DOHH2 (cell line): ENCODE measurements at regions not wholly inside any gene's neighbourhood (a gene's known extent, or its start where the extent isn't known, plus 50 kb on each side); places are given as distances from the start of the nearest gene placed in this dataset.

Experiments used
- H3F3A ChIP-seq: fragments of 200-600 bp; sonication (generic), shearing (Covaris generic); 2 replicates; pipeline ENCODE4 v1.6.0; 2016; ENCODE audit warnings: antibody characterized with exemption, mild to moderate bottlenecking; ENCODE audit not compliant: control insufficient read depth, insufficient read depth
- H3K27ac ChIP-seq: fragments of 200-600 bp; sonication (generic); 2 replicates; pipeline ENCODE4 v1.5.1; 2014; ENCODE audit warnings: low read depth, mild to moderate bottlenecking, low read length, moderate library complexity
- H3K27me3 ChIP-seq: fragments of 200-600 bp; sonication (generic); 2 replicates; pipeline ENCODE4 v1.6.1; 2014; ENCODE audit warnings: mild to moderate bottlenecking, low read length, mixed read lengths; ENCODE audit not compliant: control insufficient read depth
- H3K36me3 ChIP-seq: fragments of 200-600 bp; sonication (generic); 2 replicates; pipeline ENCODE4 v1.6.1; 2014; ENCODE audit warnings: mild to moderate bottlenecking, low read length, moderate library complexity, mixed read lengths; ENCODE audit not compliant: control insufficient read depth
- H3K4me1 ChIP-seq: fragments of 200-600 bp; sonication (generic); 2 replicates; pipeline ENCODE4 v1.6.1; 2014; ENCODE audit warnings: mild to moderate bottlenecking, low read length, mixed read lengths; ENCODE audit not compliant: control insufficient read depth
- H3K4me2 ChIP-seq: fragments of 200-600 bp; sonication (generic); 2 replicates; pipeline ENCODE4 v1.6.0; 2014; ENCODE audit warnings: mild to moderate bottlenecking, low read length, moderate library complexity
- H3K4me3 ChIP-seq: fragments of 200-600 bp; sonication (generic); 2 replicates; pipeline ENCODE4 v1.5.1; 2014; ENCODE audit warnings: mild to moderate bottlenecking, low read length, mixed read lengths
- H3K79me2 ChIP-seq: fragments of 200-600 bp; sonication (generic); 2 replicates; pipeline ENCODE4 v1.6.1; 2014; ENCODE audit warnings: mild to moderate bottlenecking, low read length, mixed read lengths; ENCODE audit not compliant: control insufficient read depth
- H3K9me2 ChIP-seq: fragments of 200-600 bp; sonication (generic); replicated peaks from 2 replicates; pipeline ENCODE4 v1.6.1; 2014; ENCODE audit warnings: mild to moderate bottlenecking, low read length, mixed read lengths; ENCODE audit not compliant: control insufficient read depth
- H3K9me3 ChIP-seq: fragments of 200-600 bp; sonication (generic); 2 replicates; pipeline ENCODE4 v1.6.1; 2014; ENCODE audit warnings: antibody characterized with exemption, low read length, mixed read lengths; ENCODE audit not compliant: control insufficient read depth, insufficient read depth
- H4K20me1 ChIP-seq: fragments of 200-600 bp; sonication (generic); 2 replicates; pipeline ENCODE4 v1.6.0; 2014; ENCODE audit warnings: low read depth, mild to moderate bottlenecking, antibody characterized with exemption, low read length, moderate library complexity; ENCODE audit not compliant: control insufficient read depth, insufficient read depth
- EZH2phosphoT487 ChIP-seq: fragments of 200-600 bp; sonication (generic); IDR thresholded peaks from 2 replicates; pipeline ENCODE4 v1.6.1; 2017; ENCODE audit warnings: borderline replicate concordance, mild to moderate bottlenecking, antibody characterized with exemption, low read length, moderate library complexity, mixed read lengths
- TF ChIP-seq, protein P1 (sequence below): fragments of 200-600 bp; sonication (generic); IDR thresholded peaks from one replicate; pipeline ENCODE4 v1.5.1; 2014; ENCODE audit warnings: antibody characterized with exemption, mild to moderate bottlenecking, low read depth, low read length; ENCODE audit not compliant: poor library complexity, severe bottlenecking

DNA sequence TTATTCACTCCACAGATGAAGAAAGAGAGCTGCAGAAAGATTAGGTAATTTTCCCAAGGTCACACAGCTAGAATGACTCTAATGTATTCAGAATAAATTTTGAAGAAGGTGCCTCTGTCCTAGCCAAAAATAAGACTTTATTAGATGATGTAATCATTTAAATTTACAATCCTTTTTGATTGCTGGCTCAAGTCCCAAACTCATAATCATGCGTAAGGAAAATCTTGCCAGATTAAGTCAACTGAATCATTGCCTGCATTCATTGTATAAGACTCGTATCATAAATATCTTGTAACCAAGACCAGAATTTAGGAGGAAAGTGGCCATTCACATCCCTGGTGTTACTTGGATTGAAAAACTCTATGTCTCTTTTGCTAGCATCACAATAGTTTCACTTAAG lies 53.1 kb upstream of the STK39 start:
- no peak overlapping the region for H3K4me2 ChIP-seq
- no peaks in the 10 kb centered on the region for H3F3A ChIP-seq
- H3K4me3 ChIP-seq: no peak overlapping the region
- H3K27me3 ChIP-seq: peaks cover 3% of the 10 kb centered on the region; the same call in 1 of the 2 replicates
- no peaks in the 10 kb centered on the region for H4K20me1 ChIP-seq
- H3K36me3 ChIP-seq: no peaks in the 10 kb centered on the region
- H3K27ac ChIP-seq: no peak overlapping the region
- peaks cover 8% of the 10 kb centered on the region for H3K4me1 ChIP-seq
- no peak for TF ChIP-seq EZH2phosphoT487
- TF ChIP-seq, protein P1, sequence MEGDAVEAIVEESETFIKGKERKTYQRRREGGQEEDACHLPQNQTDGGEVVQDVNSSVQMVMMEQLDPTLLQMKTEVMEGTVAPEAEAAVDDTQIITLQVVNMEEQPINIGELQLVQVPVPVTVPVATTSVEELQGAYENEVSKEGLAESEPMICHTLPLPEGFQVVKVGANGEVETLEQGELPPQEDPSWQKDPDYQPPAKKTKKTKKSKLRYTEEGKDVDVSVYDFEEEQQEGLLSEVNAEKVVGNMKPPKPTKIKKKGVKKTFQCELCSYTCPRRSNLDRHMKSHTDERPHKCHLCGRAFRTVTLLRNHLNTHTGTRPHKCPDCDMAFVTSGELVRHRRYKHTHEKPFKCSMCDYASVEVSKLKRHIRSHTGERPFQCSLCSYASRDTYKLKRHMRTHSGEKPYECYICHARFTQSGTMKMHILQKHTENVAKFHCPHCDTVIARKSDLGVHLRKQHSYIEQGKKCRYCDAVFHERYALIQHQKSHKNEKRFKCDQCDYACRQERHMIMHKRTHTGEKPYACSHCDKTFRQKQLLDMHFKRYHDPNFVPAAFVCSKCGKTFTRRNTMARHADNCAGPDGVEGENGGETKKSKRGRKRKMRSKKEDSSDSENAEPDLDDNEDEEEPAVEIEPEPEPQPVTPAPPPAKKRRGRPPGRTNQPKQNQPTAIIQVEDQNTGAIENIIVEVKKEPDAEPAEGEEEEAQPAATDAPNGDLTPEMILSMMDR: no peak
- H3K79me2 ChIP-seq: no peaks in the 10 kb centered on the region
- no peaks in the 10 kb centered on the region for H3K9me2 ChIP-seq
- H3K9me3 ChIP-seq: no peaks in the 10 kb centered on the region

DNA sequence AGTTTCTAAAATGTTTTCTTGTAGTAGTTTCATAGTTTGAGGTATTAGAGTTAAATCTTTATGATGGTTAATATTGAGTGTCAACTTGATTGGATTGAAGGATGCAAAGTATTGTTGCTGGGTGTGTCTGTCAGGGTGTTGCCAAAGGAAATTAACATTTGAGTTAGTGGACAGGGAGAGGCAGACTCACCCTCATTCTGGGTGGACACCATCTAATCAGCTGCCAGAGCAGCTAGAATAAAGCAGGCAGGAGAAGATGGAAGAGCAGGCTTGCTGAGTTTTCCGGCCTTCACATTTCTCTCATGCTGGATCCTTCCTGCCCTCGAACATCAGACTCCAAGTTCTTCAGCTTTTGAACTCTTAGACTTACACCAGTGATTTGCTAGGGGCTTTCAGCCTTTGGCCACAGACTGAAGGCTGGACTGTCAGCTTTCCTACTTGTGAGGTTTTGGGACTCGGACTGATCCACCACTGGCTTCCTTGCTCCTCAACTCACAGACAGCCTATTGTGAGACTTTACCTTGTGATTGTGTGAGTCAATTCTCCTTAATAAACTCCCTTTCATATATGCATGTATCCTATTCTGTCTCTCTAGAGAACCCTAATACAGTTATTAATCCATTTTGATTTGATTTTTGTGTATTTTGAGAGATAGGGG lies 56.8 kb upstream of the STK39 start:
- Histone ChIP-seq H3K79me2 (no peaks in the 10 kb centered on the region), H3K4me1 (peaks cover 8% of the 10 kb centered on the region), H3K4me3 (no peak overlapping the region), H3K9me3 (no peaks in the 10 kb centered on the region), H3K27me3 (no peaks in the 10 kb centered on the region), H3F3A (no peaks in the 10 kb centered on the region), H3K27ac (no peak overlapping the region), H4K20me1 (no peaks in the 10 kb centered on the region), H3K36me3 (no peaks in the 10 kb centered on the region), H3K4me2 (no peak overlapping the region), H3K9me2 (no peaks in the 10 kb centered on the region)
- no peak for TF ChIP-seq EZH2phosphoT487
- TF ChIP-seq, protein P1: no peak

DNA sequence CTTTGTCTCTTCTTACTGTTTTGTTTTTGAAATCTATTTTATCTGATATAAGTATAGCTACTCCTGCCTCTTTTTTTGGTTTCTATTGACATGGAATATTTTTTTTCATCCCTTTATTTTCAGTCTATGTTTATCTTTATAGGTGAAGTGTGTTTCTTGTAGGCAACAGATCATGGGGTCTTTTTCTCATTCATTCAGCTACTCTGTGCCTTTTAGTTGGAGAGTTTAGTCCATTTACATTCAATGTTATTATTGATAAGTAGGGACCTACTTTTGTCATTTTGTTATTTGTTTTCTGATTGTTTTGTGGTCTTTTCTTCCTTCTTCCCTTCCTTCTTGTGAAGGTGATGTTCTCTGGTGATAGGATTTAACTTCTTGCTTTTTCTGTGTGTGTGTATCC lies 60.0 kb upstream of the STK39 start:
- Histone ChIP-seq H3K9me3 (no peaks in the 10 kb centered on the region), H3K79me2 (no peaks in the 10 kb centered on the region), H3K27me3 (no peaks in the 10 kb centered on the region), H3K4me3 (no peak overlapping the region), H4K20me1 (no peaks in the 10 kb centered on the region), H3K27ac (no peak overlapping the region), H3F3A (no peaks in the 10 kb centered on the region), H3K4me2 (no peak overlapping the region), H3K36me3 (no peaks in the 10 kb centered on the region), H3K9me2 (no peaks in the 10 kb centered on the region), H3K4me1 (no peaks in the 10 kb centered on the region)
- TF ChIP-seq EZH2phosphoT487: no peak
- TF ChIP-seq, protein P1: no peak
